A549 (cell line): ENCODE measurements at regions not wholly inside any gene's neighbourhood (a gene's known extent, or its start where the extent isn't known, plus 50 kb on each side); places are given as distances from the start of the nearest gene placed in this dataset.

Experiments used
- ATAC-seq, 2 experiments: fragments of 200-7000 bp in 1 of 2; fragments of >200 bp in 1 of 2; cut with Nextera tagmentation in 1 of 2; cut with Tn5 transposase in 1 of 2; 3 replicates each; pipeline versions ENCODE4 v1.8.0 to v1.9.1; 2018 to 2020; ENCODE audit warnings: mild to moderate bottlenecking in 1 of 2, moderate library complexity in 1 of 2
- CTCF ChIA-PET: fragments of 300-600 bp; sonication (Branson Sonifier 250); formaldehyde crosslinking; extraction: SDS; loops from one replicate; lab custom pipeline; 2021; ENCODE audit warnings: antibody characterized with exemption, inconsistent platforms; lab: Yijun Ruan, JAX
- POLR2A ChIA-PET: fragments of 350-600 bp; formaldehyde crosslinking; extraction: SDS; loops from one replicate; lab custom pipeline; 2021; ENCODE audit warnings: antibody characterized with exemption, inconsistent platforms; lab: Yijun Ruan, JAX
- DNase-seq, 2 experiments: peaks; one replicate each; pipeline versions ENCODE4 v3.0.0 to v3.0.0-alpha.2; 2011 to 2016; ENCODE audit warnings: low read depth in 1 of 2, low spot score in 1 of 2
- FAIRE-seq: peaks from 2 replicates; lab custom pipeline; 2011; peaks lifted over from hg19 to GRCh38; lab: Jason Lieb, UNC
- H3K27ac ChIP-seq, 2 experiments: fragments of >200 bp; sonication (Bioruptor Twin); formaldehyde crosslinking; 3 replicates each; pipeline ENCODE4 v1.5.1; 2016 to 2017
- H3K4me1 ChIP-seq: fragments of >200 bp; sonication (Bioruptor Twin); formaldehyde crosslinking; 3 replicates; pipeline ENCODE4 v1.6.1; 2016
- H3K4me2 ChIP-seq: fragments of >200 bp; sonication (Bioruptor Twin); formaldehyde crosslinking; 3 replicates; pipeline ENCODE4 v1.6.1; 2016
- H3K4me3 ChIP-seq: fragments of >200 bp; sonication (Bioruptor Twin); formaldehyde crosslinking; 3 replicates; pipeline ENCODE4 v1.5.1; 2016
- H3K9me3 ChIP-seq: fragments of >200 bp; sonication (Bioruptor Twin); formaldehyde crosslinking; 3 replicates; pipeline ENCODE4 v1.6.1; 2016
- CHD2 ChIP-seq: fragments of 150-350 bp; IDR thresholded peaks from 2 replicates; pipeline ENCODE4 v1.6.1; 2014; ENCODE audit warnings: low read length; ENCODE audit not compliant: partially characterized antibody
- EHMT2 ChIP-seq: fragments of 200-600 bp; sonication (generic); IDR thresholded peaks from 2 replicates; pipeline ENCODE4 v1.6.1; 2016; ENCODE audit warnings: antibody characterized with exemption, low read depth, mild to moderate bottlenecking, moderate library complexity
- ELK1 ChIP-seq: fragments of 150-350 bp; IDR thresholded peaks from 2 replicates; pipeline ENCODE4 v1.6.1; 2014; ENCODE audit warnings: low read depth, mild to moderate bottlenecking, low read length
- HOXA7 ChIP-seq: fragments of 250-450 bp; sonication (Bioruptor Pico); IDR thresholded peaks from 2 replicates; pipeline ENCODE4 v1.5.0; 2020; ENCODE audit warnings: mild to moderate bottlenecking, moderate library complexity
- HOXB13 ChIP-seq: fragments of 250-450 bp; sonication (Bioruptor Pico); IDR thresholded peaks from 2 replicates; pipeline ENCODE4 v1.5.0; 2020; ENCODE audit warnings: low read depth, mild to moderate bottlenecking, moderate library complexity
- MAFK ChIP-seq: fragments of 450-650 bp; IDR thresholded peaks from 2 replicates; pipeline ENCODE4 v1.6.1; 2014; ENCODE audit not compliant: partially characterized antibody
- MAX ChIP-seq: IDR thresholded peaks from 2 replicates; pipeline ENCODE4 v1.6.1; 2012
- NPAS2 ChIP-seq: fragments of 250-450 bp; sonication (Bioruptor Pico); IDR thresholded peaks from 2 replicates; pipeline ENCODE4 v1.8.0; 2022; ENCODE audit warnings: mild to moderate bottlenecking, moderate library complexity, borderline replicate concordance
- POLR2AphosphoS2 ChIP-seq: conservative IDR thresholded peaks from 2 replicates; pipeline ENCODE4 v1.6.1; 2012; ENCODE audit warnings: low read length, improper control_type of control experiment, inconsistent platforms
- RCOR1 ChIP-seq: fragments of 150-350 bp; IDR thresholded peaks from 2 replicates; pipeline ENCODE4 v1.6.1; 2014; ENCODE audit warnings: antibody characterized with exemption, low read length, low read depth
- REST ChIP-seq: fragments of 200-600 bp; sonication (generic); IDR thresholded peaks from 2 replicates; pipeline ENCODE4 v1.6.1; 2016; ENCODE audit warnings: antibody characterized with exemption, mild to moderate bottlenecking, moderate library complexity
- RFX5 ChIP-seq: fragments of 450-650 bp; IDR thresholded peaks from 2 replicates; pipeline ENCODE4 v1.7.1; 2014; ENCODE audit warnings: antibody characterized with exemption, mild to moderate bottlenecking, moderate library complexity
- RNF2 ChIP-seq: fragments of 200-600 bp; sonication (generic); IDR thresholded peaks from 2 replicates; pipeline ENCODE4 v1.6.1; 2016; ENCODE audit warnings: low read depth, mild to moderate bottlenecking, antibody characterized with exemption, moderate library complexity, borderline replicate concordance
- SMC3 ChIP-seq: fragments of >200 bp; sonication (Bioruptor Twin); formaldehyde crosslinking; IDR thresholded peaks from 3 replicates; pipeline ENCODE4 v1.6.1; 2018; ENCODE audit warnings: inconsistent platforms
- SREBF2 ChIP-seq: fragments of 450-650 bp; IDR thresholded peaks from 2 replicates; pipeline ENCODE4 v1.6.1; 2014; ENCODE audit warnings: mild to moderate bottlenecking, moderate library complexity
- ZC3H11A ChIP-seq: fragments of 450-650 bp; IDR thresholded peaks from 2 replicates; pipeline ENCODE4 v1.6.1; 2014; ENCODE audit warnings: antibody characterized with exemption, mild to moderate bottlenecking
- ZSCAN20 ChIP-seq: fragments of 250-450 bp; sonication (Bioruptor Pico); IDR thresholded peaks from 2 replicates; pipeline ENCODE4 v1.8.0; 2022; ENCODE audit warnings: mild to moderate bottlenecking, moderate library complexity
- WGBS: methylation state at CpG from one replicate; pipeline ENCODE4 v1.1.6; 2017; ENCODE audit errors: missing lambda C conversion rate; 5-methylcytosine and 5-hydroxymethylcytosine counted together
- TF ChIP-seq, protein P1 (sequence below): fragments of 450-650 bp; IDR thresholded peaks from 2 replicates; pipeline ENCODE4 v1.6.1; 2014; ENCODE audit warnings: antibody characterized with exemption

GRCh38 chr1:60959701-60960100 is 122.7 kb upstream of the NFIA start:
- ChIA-PET CTCF (interaction anchor here (0.8 kb wide), 1 partner anchor 1448 kb away, joined by 3 read pairs; no protein-coding TSS in a partner anchor), POLR2A (no interaction called here)
- FAIRE-seq, result no peak
- no peak for TF ChIP-seq MAX
- no peak for TF ChIP-seq ZSCAN20 (CRISPR knock-in tag)
- no peak for TF ChIP-seq MAFK
- no peak for TF ChIP-seq REST
- TF ChIP-seq SREBF2, result no peak
- TF ChIP-seq HOXB13 (CRISPR knock-in tag), result no peak
- no peak for TF ChIP-seq ZC3H11A
- no peak for TF ChIP-seq SMC3
- no peak for TF ChIP-seq CHD2
- no peak for TF ChIP-seq NPAS2 (CRISPR knock-in tag)
- no peak for TF ChIP-seq RNF2
- no peak for TF ChIP-seq RFX5
- 9% methylated on average over 1 of the region's 1 CpG for WGBS
- H3K9me3 ChIP-seq, result peaks cover 11% of the 10 kb centered on the region; the same call in 2 of the 3 replicates
- H3K4me3 ChIP-seq, result no peak overlapping the region
- no peak for ATAC-seq
- no peak overlapping the region for H3K27ac ChIP-seq
- H3K4me1 ChIP-seq, result no peaks in the 10 kb centered on the region
- H3K4me2 ChIP-seq, result no peak overlapping the region
- no peak for DNase-seq

- ChIA-PET CTCF (no interaction called here), POLR2A (no interaction called here)
- DNase-seq (no peak), ATAC-seq (no peak), FAIRE-seq (no peak)
- H3K27ac ChIP-seq, result no peak overlapping the region
- no peak overlapping the region for H3K4me3 ChIP-seq
- no peak overlapping the region for H3K4me2 ChIP-seq
- H3K4me1 ChIP-seq, result no peaks in the 10 kb centered on the region
- 30% methylated on average over 3 of the region's 3 CpGs for WGBS
- TF ChIP-seq ZC3H11A (no peak), SMC3 (no peak), EHMT2 (no peak), HOXA7 (CRISPR knock-in tag) (no peak), RCOR1 (no peak), ELK1 (no peak), REST (no peak), POLR2AphosphoS2 (no peak)
- TF ChIP-seq, protein P1, sequence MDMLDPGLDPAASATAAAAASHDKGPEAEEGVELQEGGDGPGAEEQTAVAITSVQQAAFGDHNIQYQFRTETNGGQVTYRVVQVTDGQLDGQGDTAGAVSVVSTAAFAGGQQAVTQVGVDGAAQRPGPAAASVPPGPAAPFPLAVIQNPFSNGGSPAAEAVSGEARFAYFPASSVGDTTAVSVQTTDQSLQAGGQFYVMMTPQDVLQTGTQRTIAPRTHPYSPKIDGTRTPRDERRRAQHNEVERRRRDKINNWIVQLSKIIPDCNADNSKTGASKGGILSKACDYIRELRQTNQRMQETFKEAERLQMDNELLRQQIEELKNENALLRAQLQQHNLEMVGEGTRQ, result no peak
- H3K9me3 ChIP-seq, result peaks cover 11% of the 10 kb centered on the region; the same call in 2 of the 3 replicates
These were observed 124.4 kb upstream of the NFIA start for GRCh38 chr1:60958001-60958400.
